Right lobe of liver (tissue), 6 donors: ENCODE measurements at regions not wholly inside any gene's neighbourhood (a gene's known extent, or its start where the extent isn't known, plus 50 kb on each side); places are given as distances from the start of the nearest gene placed in this dataset.
A peak's percentile ranks its signal among the peaks of the same experiment; 100 is the strongest.
"Not testable (repeated sequence)": the region's sequence is repeated elsewhere in the genome, so short reads cannot be mapped to it uniquely, and the experiment has no call there.

Experiments used
- ATAC-seq, 4 donors: fragments of 200-7000 bp; cut with Tn5 transposase; one replicate each; pipeline ENCODE4 v1.9.1; 2020; ENCODE audit warnings: mild to moderate bottlenecking in 4 of 4, moderate library complexity in 4 of 4
- DNase-seq, 3 donors: peaks; one replicate each; pipeline ENCODE4 v3.0.0-alpha.2; 2020
- H3K27ac ChIP-seq, 3 donors: fragments of 200-600 bp; one replicate each; pipeline ENCODE4 v1.8.0; 2022
- H3K27me3 ChIP-seq, 2 donors: fragments of 200-600 bp; one replicate each; pipeline ENCODE4 v1.8.0; 2022
- H3K36me3 ChIP-seq, 4 donors: fragments of 200-600 bp; sonication (generic) in 1 of 4; one replicate each; pipeline versions ENCODE4 v1.5.1 to v1.8.0; 2017 to 2022; ENCODE audit warnings: control low read depth in 1 of 4
- H3K4me1 ChIP-seq, 4 donors: fragments of 200-600 bp; sonication (generic) in 1 of 4; one replicate each; pipeline versions ENCODE4 v1.5.1 to v1.8.0; 2017 to 2022; ENCODE audit warnings: control low read depth in 1 of 4
- H3K4me3 ChIP-seq, 3 donors: fragments of 200-600 bp; one replicate each; pipeline ENCODE4 v1.8.0; 2022
- H3K9me3 ChIP-seq, 4 donors: fragments of 200-600 bp; sonication (generic) in 1 of 4; one replicate each; pipeline versions ENCODE4 v1.5.1 to v1.8.0; 2017 to 2022; ENCODE audit warnings: control low read depth in 1 of 4
- CTCF ChIP-seq, 4 donors: fragments of 200-600 bp in 3 of 4; fragments of 450-650 bp in 1 of 4; IDR thresholded peaks; one replicate each; pipeline versions ENCODE4 v1.5.1 to v1.8.0; 2016 to 2022; ENCODE audit warnings: antibody characterized with exemption in 4 of 4, mild to moderate bottlenecking in 2 of 4
- POLR2A ChIP-seq: fragments of 450-650 bp; IDR thresholded peaks from one replicate; pipeline ENCODE4 v1.6.1; 2017; ENCODE audit warnings: antibody characterized with exemption, mild to moderate bottlenecking
- WGBS: methylation state at CpG from one replicate; pipeline ENCODE4 v1.1.6; 2018; ENCODE audit warnings: low coverage, low lambda C conversion rate; ENCODE audit not compliant: insufficient coverage; ENCODE audit errors: missing lambda C conversion rate; 5-methylcytosine and 5-hydroxymethylcytosine counted together
- intact Hi-C, 2 donors: fragments of 100-400 bp; cut with DNase I; formaldehyde crosslinking; loops; one replicate each; pipeline versions ENCODE4 v1.11.2 to v1.14.1; 2022
- donor health status: DM: no; HTN: yes; CAD: no.
- donor health status: DM: no; HTN: no; CAD: no.
- donor health status: DM: no; HTN: no; CAD: no.
- donor health status: DM: no; HTN: yes; CAD: no.
- donor health status: DM: no; HTN: yes; CAD: no.

GRCh38 chr7:54429111-54429510 is 113.1 kb upstream of the VSTM2A start:
- no peaks in the 10 kb centered on the region for H3K4me1 ChIP-seq
- H3K27ac ChIP-seq = no peak overlapping the region
- no peaks in the 10 kb centered on the region for H3K27me3 ChIP-seq
- intact Hi-C loops = no loop called here
- no peaks in the 10 kb centered on the region for H3K9me3 ChIP-seq
- no peaks in the 10 kb centered on the region for H3K36me3 ChIP-seq
- no peak for ATAC-seq
- no peak for TF ChIP-seq CTCF (IDR thresholded peaks at IDR 0.05)
- TF ChIP-seq POLR2A = no peak
- H3K4me3 ChIP-seq = no peak overlapping the region
- DNase-seq = no peak

GRCh38 chr7:54439391-54439790 is 102.8 kb upstream of the VSTM2A start:
- Histone ChIP-seq H3K4me1 (no peaks in the 10 kb centered on the region), H3K27ac (no peak overlapping the region), H3K27me3 (no peaks in the 10 kb centered on the region), H3K9me3 (no peaks in the 10 kb centered on the region), H3K36me3 (no peaks in the 10 kb centered on the region), H3K4me3 (no peak overlapping the region)
- TF ChIP-seq CTCF (IDR thresholded peaks at IDR 0.05) (no peak), POLR2A (no peak)
- ATAC-seq = no peak
- intact Hi-C loops = no loop called here
- WGBS = 48% methylated on average over 5 of the region's 5 CpGs
- DNase-seq = no peak

- peak in 1 of 3 donors; percentile 18 for DNase-seq
Observed at GRCh38 chr7:54444046-54444686, 98.0 kb upstream of the VSTM2A start.

GRCh38 chr7:54453168-54453567 is 89.0 kb upstream of the VSTM2A start:
- intact Hi-C loops, H3K27ac ChIP-seq, H3K4me1 ChIP-seq, H3K36me3 ChIP-seq, H3K4me3 ChIP-seq, H3K27me3 ChIP-seq, ATAC-seq, H3K9me3 ChIP-seq, DNase-seq: not testable (repeated sequence)
- 0% methylated on average over 1 of the region's 1 CpG for WGBS

More at GRCh38 chr7:54444046-54444686, 98.0 kb upstream of the VSTM2A start:
- H3K4me1 ChIP-seq, H3K36me3 ChIP-seq, intact Hi-C loops, ATAC-seq, H3K27me3 ChIP-seq, H3K27ac ChIP-seq, H3K4me3 ChIP-seq, H3K9me3 ChIP-seq: not testable (repeated sequence)
- 76% methylated on average over 9 of the region's 34 CpGs for WGBS

- H3K4me3 ChIP-seq, H3K36me3 ChIP-seq, DNase-seq, H3K4me1 ChIP-seq, intact Hi-C loops, H3K27me3 ChIP-seq, H3K9me3 ChIP-seq, H3K27ac ChIP-seq, ATAC-seq: not testable (repeated sequence)
- WGBS = 53% methylated on average over 6 of the region's 6 CpGs
Observed at GRCh38 chr7:54454700-54455099, 87.5 kb upstream of the VSTM2A start.

- ATAC-seq = no peak
- no peak for TF ChIP-seq POLR2A
- TF ChIP-seq CTCF (IDR thresholded peaks at IDR 0.05) = no peak
- intact Hi-C loops = no loop called here
Observed at GRCh38 chr7:54465095-54465494, 77.1 kb upstream of the VSTM2A start.

More at GRCh38 chr7:54465095-54465494, 77.1 kb upstream of the VSTM2A start:
- Histone ChIP-seq H3K9me3 (no peaks in the 10 kb centered on the region), H3K36me3 (no peaks in the 10 kb centered on the region), H3K4me1 (no peaks in the 10 kb centered on the region), H3K4me3 (no peak overlapping the region), H3K27ac (no peak overlapping the region), H3K27me3 (no peaks in the 10 kb centered on the region)
- DNase-seq = no peak
